Peyer's patch (tissue), 4 donors: ENCODE measurements at regions not wholly inside any gene's neighbourhood (a gene's known extent, or its start where the extent isn't known, plus 50 kb on each side); places are given as distances from the start of the nearest gene placed in this dataset.

ENCODE experiments used
- DNase-seq, 3 donors: peaks; one replicate each; pipeline ENCODE4 v3.0.0-alpha.2; 2017 to 2019
- H3K27ac ChIP-seq, 4 donors: fragments of 200-600 bp; sonication (generic); one replicate each; pipeline ENCODE4 v1.5.1; 2016 to 2019
- H3K27me3 ChIP-seq, 2 donors: fragments of 200-600 bp; sonication (generic); one replicate each; pipeline ENCODE4 v1.5.1; 2019
- H3K36me3 ChIP-seq, 3 donors: fragments of 200-600 bp; sonication (generic); one replicate each; pipeline ENCODE4 v1.5.1; 2016 to 2019
- H3K4me1 ChIP-seq, 4 donors: fragments of 200-600 bp; sonication (generic); one replicate each; pipeline ENCODE4 v1.5.1; 2016 to 2019
- H3K4me3 ChIP-seq, 4 donors: fragments of 200-600 bp; sonication (generic); 1 replicate in 3 of 4; 2 replicates in 1 of 4; pipeline ENCODE4 v1.5.1; 2016 to 2019; ENCODE audit warnings: mild to moderate bottlenecking in 1 of 4
- H3K9me3 ChIP-seq, 4 donors: fragments of 200-600 bp; sonication (generic); one replicate each; pipeline ENCODE4 v1.5.1; 2016 to 2019; ENCODE audit warnings: mild to moderate bottlenecking in 1 of 4
- CTCF ChIP-seq, 6 experiments: fragments of 450-650 bp in 4 of 6; fragments of 200-600 bp in 2 of 6; sonication (generic) in 1 of 6; IDR thresholded peaks; one replicate each; pipeline ENCODE4 v1.5.1; 2017 to 2019; ENCODE audit warnings: antibody characterized with exemption in 6 of 6, mild to moderate bottlenecking in 3 of 6, moderate library complexity in 1 of 6
- POLR2A ChIP-seq, 2 donors: fragments of 450-650 bp; IDR thresholded peaks; one replicate each; pipeline ENCODE4 v1.5.1; 2017; ENCODE audit warnings: antibody characterized with exemption in 2 of 2, mild to moderate bottlenecking in 2 of 2, moderate library complexity in 2 of 2

DNA sequence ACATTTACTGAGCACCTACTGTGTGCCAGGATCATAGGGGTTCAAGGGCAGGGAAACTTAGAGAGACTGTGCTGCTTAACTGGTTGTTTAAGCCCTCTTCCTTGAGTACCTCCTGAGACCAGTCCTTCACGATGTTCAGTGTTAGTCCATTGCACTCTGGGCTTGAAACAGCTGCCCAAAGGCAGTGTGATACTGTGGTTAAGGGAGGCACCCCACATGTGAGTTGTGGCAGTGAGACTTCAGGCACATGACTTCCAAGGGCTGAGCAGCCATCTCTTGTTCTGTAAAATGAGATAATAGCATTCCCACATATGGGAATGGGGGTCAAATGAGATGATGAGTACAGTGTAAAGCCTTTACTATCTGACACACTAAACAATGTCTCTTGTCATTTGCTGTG lies 75.1 kb downstream of the LINGO1 start:
- Histone ChIP-seq H3K4me1 (no peaks in the 10 kb centered on the region), H3K27me3 (no peaks in the 10 kb centered on the region), H3K27ac (no peak overlapping the region), H3K36me3 (no peaks in the 10 kb centered on the region), H3K4me3 (no peak overlapping the region), H3K9me3 (no peaks in the 10 kb centered on the region)
- DNase-seq = no peak
- TF ChIP-seq CTCF (IDR thresholded peaks at IDR 0.05) (no peak), POLR2A (IDR thresholded peaks at IDR 0.05) (no peak)

DNA sequence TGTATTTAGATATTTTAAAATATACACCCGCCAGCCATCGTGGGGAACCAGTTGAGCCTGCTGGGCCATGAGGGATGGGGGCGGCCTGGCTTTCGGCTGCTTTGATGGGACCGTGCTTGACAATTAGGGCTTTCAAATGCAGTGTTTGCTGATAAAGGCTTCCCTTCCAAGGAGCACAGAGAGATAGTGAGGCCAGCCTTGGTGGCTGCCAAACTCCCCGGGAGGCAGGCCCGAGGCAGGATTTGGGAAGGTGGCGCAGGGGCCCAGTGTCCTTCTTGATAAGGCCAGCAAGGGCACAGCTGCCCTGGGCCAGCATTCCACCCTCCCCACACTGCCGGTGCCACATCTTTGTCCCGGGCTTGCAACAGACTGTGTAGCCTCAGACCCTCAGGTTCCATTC lies 75.6 kb downstream of the LINGO1 start:
- no peaks in the 10 kb centered on the region for H3K36me3 ChIP-seq
- DNase-seq = no peak
- H3K4me1 ChIP-seq = no peaks in the 10 kb centered on the region
- no peaks in the 10 kb centered on the region for H3K9me3 ChIP-seq
- H3K4me3 ChIP-seq = no peak overlapping the region
- TF ChIP-seq POLR2A (IDR thresholded peaks at IDR 0.05) (no peak), CTCF (IDR thresholded peaks at IDR 0.05) (no peak)
- no peaks in the 10 kb centered on the region for H3K27me3 ChIP-seq
- no peak overlapping the region for H3K27ac ChIP-seq

GRCh38 chr15:77556622-77557021 lies 76.1 kb downstream of the LINGO1 start:
- Histone ChIP-seq H3K4me3 (no peak overlapping the region), H3K27me3 (no peaks in the 10 kb centered on the region), H3K4me1 (no peaks in the 10 kb centered on the region), H3K36me3 (no peaks in the 10 kb centered on the region), H3K9me3 (no peaks in the 10 kb centered on the region), H3K27ac (no peak overlapping the region)
- DNase-seq = no peak
- TF ChIP-seq POLR2A (IDR thresholded peaks at IDR 0.05) = no peak
- no peak for TF ChIP-seq CTCF (IDR thresholded peaks at IDR 0.05)

DNA sequence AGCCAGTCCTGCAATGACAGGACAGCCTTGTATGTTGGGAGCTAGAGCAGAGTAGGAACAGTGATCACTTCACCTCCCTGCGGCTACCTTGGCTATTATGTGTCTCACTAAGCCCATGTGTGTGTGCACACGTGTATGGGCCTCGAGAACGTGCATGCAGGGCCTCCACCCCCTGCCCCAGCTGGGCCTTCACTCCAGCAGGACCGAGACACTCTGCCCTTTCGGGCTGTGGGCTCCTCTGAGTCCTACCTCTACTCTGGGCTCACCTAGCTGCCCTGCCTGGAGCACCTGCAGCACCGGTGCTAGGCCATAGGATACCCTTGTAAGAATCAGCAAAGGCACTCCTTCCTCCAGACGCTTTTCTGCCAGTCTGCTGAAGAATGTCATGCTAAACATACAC lies 77.5 kb downstream of the LINGO1 start:
- no peak overlapping the region for H3K27ac ChIP-seq
- TF ChIP-seq CTCF (IDR thresholded peaks at IDR 0.05) (no peak), POLR2A (IDR thresholded peaks at IDR 0.05) (no peak)
- H3K4me3 ChIP-seq = no peak overlapping the region
- no peaks in the 10 kb centered on the region for H3K4me1 ChIP-seq
- no peaks in the 10 kb centered on the region for H3K9me3 ChIP-seq
- H3K27me3 ChIP-seq = no peaks in the 10 kb centered on the region
- DNase-seq = no peak
- H3K36me3 ChIP-seq = no peaks in the 10 kb centered on the region

GRCh38 chr15:77554306-77555080 lies 78.2 kb downstream of the LINGO1 start:
- TF ChIP-seq POLR2A (IDR thresholded peaks at IDR 0.05) (no peak), CTCF (IDR thresholded peaks at IDR 0.05) (no peak)
- no peak overlapping the region for H3K27ac ChIP-seq
- no peak for DNase-seq
- H3K27me3 ChIP-seq = no peaks in the 10 kb centered on the region
- no peaks in the 10 kb centered on the region for H3K9me3 ChIP-seq
- H3K36me3 ChIP-seq = no peaks in the 10 kb centered on the region
- H3K4me3 ChIP-seq = no peak overlapping the region
- H3K4me1 ChIP-seq = no peaks in the 10 kb centered on the region

- no peak for DNase-seq
- no peak for TF ChIP-seq POLR2A (IDR thresholded peaks at IDR 0.05)
- TF ChIP-seq CTCF (IDR thresholded peaks at IDR 0.05) = no peak
- H3K36me3 ChIP-seq = no peaks in the 10 kb centered on the region
- H3K27ac ChIP-seq = no peak overlapping the region
- no peaks in the 10 kb centered on the region for H3K4me1 ChIP-seq
- no peaks in the 10 kb centered on the region for H3K9me3 ChIP-seq
- no peaks in the 10 kb centered on the region for H3K27me3 ChIP-seq
- H3K4me3 ChIP-seq = no peak overlapping the region
These were observed 79.0 kb downstream of the LINGO1 start for GRCh38 chr15:77553695-77554094.
